ENCODE measurements at regions not wholly inside any gene's neighbourhood (a gene's known extent, or its start where the extent isn't known, plus 50 kb on each side); places are given as distances from the start of the nearest gene placed in this dataset.

DNA sequence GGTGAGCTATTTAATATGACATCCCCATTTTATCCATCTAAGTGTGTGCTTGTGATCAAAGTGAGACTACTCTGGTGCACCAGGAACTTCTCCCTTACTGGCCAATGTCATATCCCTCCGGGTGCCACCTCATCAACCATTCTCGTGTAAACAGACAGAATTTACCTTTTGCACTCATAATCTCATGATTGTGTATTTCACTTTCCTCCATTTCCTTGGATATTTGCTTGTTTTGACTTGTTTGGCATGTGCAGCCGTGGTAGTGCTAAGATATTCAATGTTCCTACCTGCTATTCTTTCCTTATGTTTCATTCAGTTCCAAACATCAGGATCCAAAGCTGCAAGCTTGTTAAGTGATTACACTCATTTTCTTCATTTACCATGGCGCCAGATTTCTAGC lies 280.5 kb upstream of the SP8 start:
- Histone ChIP-seq H3K4me3 (ENCODE audit: low read depth, low read length) (no peak overlapping the region), H3K27me3 (ENCODE audit: control insufficient read depth, insufficient read depth, low read length) (no peaks in the 10 kb centered on the region), H3K36me3 (ENCODE audit: control insufficient read depth, insufficient read depth, low read length) (no peaks in the 10 kb centered on the region)
- no peak for TF ChIP-seq CTCF (IDR thresholded peaks at IDR 0.05; ENCODE audit: insufficient read depth, low read length, poor library complexity, severe bottlenecking)
- no peak for DNase-seq (ENCODE audit: low read depth)

DNA sequence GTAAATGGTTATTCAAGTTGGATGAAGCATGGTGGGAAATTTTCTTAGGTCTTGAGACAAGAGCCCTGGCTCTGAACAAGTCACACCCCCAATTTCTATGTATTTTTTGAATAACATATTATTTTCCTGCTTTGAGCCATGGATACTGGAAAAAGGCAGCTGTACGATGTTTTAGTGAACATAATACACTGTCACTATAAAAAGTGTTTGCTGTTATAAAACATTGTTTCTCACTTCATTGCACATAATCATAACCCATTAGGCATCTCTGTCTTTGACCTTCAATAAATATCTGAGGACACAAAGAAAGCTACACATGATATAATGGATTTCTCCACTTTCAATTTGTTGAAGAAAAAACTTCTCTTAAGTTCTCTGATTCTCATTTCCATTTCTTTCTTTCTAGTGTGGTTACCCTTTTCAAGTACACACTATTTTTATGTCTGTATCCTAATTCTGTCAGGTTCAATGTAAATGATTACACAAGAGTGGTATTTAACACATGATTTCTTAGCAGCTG lies 283.9 kb upstream of the SP8 start:
- DNase-seq (ENCODE audit: low read depth), result no peak
- no peak for TF ChIP-seq CTCF (IDR thresholded peaks at IDR 0.05; ENCODE audit: insufficient read depth, low read length, poor library complexity, severe bottlenecking)
- no peaks in the 10 kb centered on the region for H3K27me3 ChIP-seq (ENCODE audit: control insufficient read depth, insufficient read depth, low read length)
- no peak overlapping the region for H3K4me3 ChIP-seq (ENCODE audit: low read depth, low read length)
- no peaks in the 10 kb centered on the region for H3K36me3 ChIP-seq (ENCODE audit: control insufficient read depth, insufficient read depth, low read length)

DNA sequence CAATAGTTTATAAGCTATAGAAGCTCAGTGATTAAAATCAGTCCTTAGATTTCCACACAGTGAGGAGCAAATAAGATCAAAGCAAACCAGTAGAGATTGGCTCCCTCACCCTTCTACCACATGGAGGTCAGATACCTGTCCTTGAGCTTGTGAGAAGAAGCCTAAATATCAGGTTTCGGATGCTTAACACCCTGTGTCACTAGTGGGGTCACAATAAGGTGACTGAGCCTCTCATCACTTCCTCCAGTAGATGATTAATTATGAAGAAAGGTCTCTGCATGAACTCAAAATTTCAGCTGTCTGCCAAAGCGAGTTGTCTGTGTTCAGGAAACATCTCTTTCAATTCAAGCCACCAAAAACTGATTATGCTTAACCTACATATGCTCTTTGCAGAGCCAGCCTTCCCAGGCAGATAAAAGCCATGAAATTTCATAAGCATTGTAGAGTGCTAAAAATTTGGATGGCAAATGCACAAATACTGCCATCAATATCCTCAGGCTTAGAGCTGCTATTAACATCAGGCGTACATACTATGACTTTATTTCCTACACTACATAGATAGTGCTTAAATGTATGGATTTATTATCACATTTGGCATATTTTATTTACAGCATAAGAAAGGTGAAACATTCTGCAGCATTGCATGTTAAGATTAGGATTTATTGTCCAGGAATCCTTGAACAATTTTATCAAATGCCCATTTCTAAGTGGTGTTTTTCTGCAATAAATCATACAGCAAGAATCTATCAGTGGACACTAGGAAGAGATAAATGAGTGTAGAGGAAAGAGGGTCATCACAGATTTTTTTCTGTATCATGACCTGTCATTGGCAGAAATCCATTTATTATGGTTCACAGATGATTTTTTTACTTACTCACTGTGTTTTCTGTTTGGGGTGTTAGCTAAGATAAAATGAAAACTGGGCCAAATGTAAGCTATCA lies 285.1 kb upstream of the SP8 start:
- Histone ChIP-seq H3K4me3 (ENCODE audit: low read depth, low read length) (no peak overlapping the region), H3K27me3 (ENCODE audit: control insufficient read depth, insufficient read depth, low read length) (no peaks in the 10 kb centered on the region), H3K36me3 (ENCODE audit: control insufficient read depth, insufficient read depth, low read length) (no peaks in the 10 kb centered on the region)
- TF ChIP-seq CTCF (IDR thresholded peaks at IDR 0.05; ENCODE audit: insufficient read depth, low read length, poor library complexity, severe bottlenecking), result no peak
- no peak for DNase-seq (ENCODE audit: low read depth)

DNA sequence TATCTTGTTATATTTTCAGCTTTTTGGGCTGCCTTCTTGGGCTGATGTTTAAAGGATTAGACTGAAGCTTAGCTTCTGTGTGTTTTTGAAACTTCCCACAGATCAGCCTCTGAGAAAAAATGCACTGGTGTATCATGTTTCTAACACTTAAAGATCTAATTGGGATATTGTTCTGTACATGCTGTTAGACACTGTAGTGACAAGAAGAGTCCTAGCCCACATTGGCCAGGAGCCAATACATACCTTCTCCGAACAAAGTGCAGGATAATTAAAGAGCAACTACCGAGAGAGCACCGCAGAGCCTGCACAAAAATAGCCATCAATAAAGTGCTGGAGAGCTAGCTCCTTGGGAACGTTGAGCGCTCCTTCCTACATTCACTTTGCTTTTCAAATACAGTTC lies 289.4 kb upstream of the SP8 start:
- H3K4me3 ChIP-seq (ENCODE audit: low read depth, low read length), result no peak overlapping the region
- DNase-seq (ENCODE audit: low read depth), result no peak
- H3K36me3 ChIP-seq (ENCODE audit: control insufficient read depth, insufficient read depth, low read length), result no peaks in the 10 kb centered on the region
- TF ChIP-seq CTCF (IDR thresholded peaks at IDR 0.05; ENCODE audit: insufficient read depth, low read length, poor library complexity, severe bottlenecking), result no peak
- H3K27me3 ChIP-seq (ENCODE audit: control insufficient read depth, insufficient read depth, low read length), result no peaks in the 10 kb centered on the region

DNA sequence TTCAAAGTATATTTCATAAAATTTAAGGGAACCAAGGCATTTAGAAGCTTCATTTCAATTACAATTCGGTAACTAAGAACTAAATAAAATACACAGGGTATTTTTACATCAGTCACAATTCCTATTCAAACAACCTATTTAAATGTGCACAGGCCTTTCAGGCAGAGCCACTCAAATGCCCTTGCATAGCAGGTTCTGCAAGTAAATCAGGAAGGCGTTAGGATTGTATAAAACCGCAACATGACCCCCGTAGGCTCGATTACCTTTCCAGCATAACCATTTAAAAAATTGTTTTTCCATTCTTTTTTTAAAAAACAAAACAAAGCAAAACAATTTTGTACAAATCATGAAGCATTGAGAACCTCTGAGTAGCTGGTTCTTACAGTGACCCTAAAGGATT lies 289.9 kb upstream of the SP8 start:
- Histone ChIP-seq H3K27me3 (ENCODE audit: control insufficient read depth, insufficient read depth, low read length) (no peaks in the 10 kb centered on the region), H3K4me3 (ENCODE audit: low read depth, low read length) (no peak overlapping the region), H3K36me3 (ENCODE audit: control insufficient read depth, insufficient read depth, low read length) (no peaks in the 10 kb centered on the region)
- no peak for DNase-seq (ENCODE audit: low read depth)
- no peak for TF ChIP-seq CTCF (IDR thresholded peaks at IDR 0.05; ENCODE audit: insufficient read depth, low read length, poor library complexity, severe bottlenecking)
